ENCODE measurements at regions not wholly inside any gene's neighbourhood (a gene's known extent, or its start where the extent isn't known, plus 50 kb on each side); places are given as distances from the start of the nearest gene placed in this dataset.

DNA sequence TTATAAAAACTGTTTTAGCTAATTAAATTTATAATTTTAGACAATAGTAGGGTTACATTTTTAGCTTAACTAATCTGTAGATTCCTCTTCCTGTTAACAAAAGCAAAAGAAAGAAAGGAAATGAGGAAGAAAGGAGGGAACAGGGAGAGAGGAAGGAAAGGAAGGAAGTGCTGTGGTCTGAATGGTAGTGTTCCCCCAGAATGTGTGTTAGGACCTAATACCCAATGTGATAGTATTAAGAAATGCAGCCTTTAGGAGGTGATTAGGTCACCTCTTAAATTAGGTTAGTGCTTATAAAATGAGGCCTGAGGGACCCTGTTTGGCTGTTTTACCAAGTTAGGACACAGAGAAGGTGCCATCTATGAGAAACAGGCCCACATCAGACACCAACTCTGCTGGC is 136.9 kb upstream of the SAMSN1 start:
- TF ChIP-seq, protein P1, sequence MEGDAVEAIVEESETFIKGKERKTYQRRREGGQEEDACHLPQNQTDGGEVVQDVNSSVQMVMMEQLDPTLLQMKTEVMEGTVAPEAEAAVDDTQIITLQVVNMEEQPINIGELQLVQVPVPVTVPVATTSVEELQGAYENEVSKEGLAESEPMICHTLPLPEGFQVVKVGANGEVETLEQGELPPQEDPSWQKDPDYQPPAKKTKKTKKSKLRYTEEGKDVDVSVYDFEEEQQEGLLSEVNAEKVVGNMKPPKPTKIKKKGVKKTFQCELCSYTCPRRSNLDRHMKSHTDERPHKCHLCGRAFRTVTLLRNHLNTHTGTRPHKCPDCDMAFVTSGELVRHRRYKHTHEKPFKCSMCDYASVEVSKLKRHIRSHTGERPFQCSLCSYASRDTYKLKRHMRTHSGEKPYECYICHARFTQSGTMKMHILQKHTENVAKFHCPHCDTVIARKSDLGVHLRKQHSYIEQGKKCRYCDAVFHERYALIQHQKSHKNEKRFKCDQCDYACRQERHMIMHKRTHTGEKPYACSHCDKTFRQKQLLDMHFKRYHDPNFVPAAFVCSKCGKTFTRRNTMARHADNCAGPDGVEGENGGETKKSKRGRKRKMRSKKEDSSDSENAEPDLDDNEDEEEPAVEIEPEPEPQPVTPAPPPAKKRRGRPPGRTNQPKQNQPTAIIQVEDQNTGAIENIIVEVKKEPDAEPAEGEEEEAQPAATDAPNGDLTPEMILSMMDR (IDR thresholded peaks at IDR 0.05): no peak
- TF ChIP-seq EP300 (IDR thresholded peaks at IDR 0.05) (no peak), POLR2AphosphoS5 (IDR thresholded peaks at IDR 0.05) (no peak)
